Keratinocyte (primary cell): ENCODE measurements at regions not wholly inside any gene's neighbourhood (a gene's known extent, or its start where the extent isn't known, plus 50 kb on each side); places are given as distances from the start of the nearest gene placed in this dataset.

Source experiments
- DNase-seq: peaks from one replicate; pipeline ENCODE4 v3.0.0-alpha.2; 2011; ENCODE audit warnings: low read depth, missing footprints, low spot score
- FAIRE-seq: peaks from 2 replicates; lab custom pipeline; 2011; peaks lifted over from hg19 to GRCh38; lab: Jason Lieb, UNC
- H2AFZ ChIP-seq: 2 replicates; pipeline ENCODE4 v1.6.0; 2012; ENCODE audit warnings: low read length, control low read depth, inconsistent platforms; ENCODE audit not compliant: control insufficient read depth
- H3K27ac ChIP-seq: 2 replicates; pipeline ENCODE4 v1.5.1; 2011; ENCODE audit warnings: low read length; ENCODE audit not compliant: control insufficient read depth, insufficient read depth
- H3K27me3 ChIP-seq: 3 replicates; pipeline ENCODE4 v1.6.0; 2011; ENCODE audit warnings: low read length; ENCODE audit not compliant: control insufficient read depth, insufficient read depth; ENCODE audit errors: extremely low read depth
- H3K36me3 ChIP-seq, 2 experiments: 2 replicates in 1 of 2; 3 replicates in 1 of 2; pipeline ENCODE4 v1.5.1; 2011; ENCODE audit warnings: low read length in 2 of 2, mild to moderate bottlenecking in 1 of 2; ENCODE audit not compliant: control insufficient read depth in 2 of 2, insufficient read depth in 2 of 2; ENCODE audit errors: extremely low read depth in 1 of 2
- H3K4me1 ChIP-seq: 3 replicates; pipeline ENCODE4 v1.5.1; 2011; ENCODE audit warnings: low read length; ENCODE audit not compliant: control insufficient read depth, insufficient read depth; ENCODE audit errors: extremely low read depth
- H3K4me2 ChIP-seq: 3 replicates; pipeline ENCODE4 v1.6.0; 2011; ENCODE audit warnings: low read depth, low read length; ENCODE audit not compliant: control insufficient read depth, insufficient read depth; ENCODE audit errors: extremely low read depth
- H3K4me3 ChIP-seq, 3 experiments: fragments of 200-600 bp in 1 of 3; sonication (generic) in 1 of 3; 2 replicates in 2 of 3; 3 replicates in 1 of 3; pipeline ENCODE4 v1.5.1; 2011 to 2016; ENCODE audit warnings: low read length in 3 of 3, mild to moderate bottlenecking in 3 of 3, control low read depth in 2 of 3, inconsistent platforms in 1 of 3, low read depth in 1 of 3, mixed read lengths in 1 of 3, mixed run types in 1 of 3, moderate library complexity in 1 of 3; ENCODE audit not compliant: control insufficient read depth in 2 of 3, insufficient read depth in 2 of 3; ENCODE audit errors: extremely low read depth in 1 of 3
- H3K79me2 ChIP-seq: 2 replicates; pipeline ENCODE4 v1.6.0; 2012; ENCODE audit warnings: low read length; ENCODE audit not compliant: control insufficient read depth, insufficient read depth
- H3K9ac ChIP-seq: 3 replicates; pipeline ENCODE4 v1.6.0; 2011; ENCODE audit warnings: low read length; ENCODE audit not compliant: control insufficient read depth, insufficient read depth; ENCODE audit errors: extremely low read depth
- H3K9me1 ChIP-seq: 3 replicates; pipeline ENCODE4 v1.6.0; 2011; ENCODE audit warnings: low read length; ENCODE audit not compliant: control insufficient read depth, insufficient read depth; ENCODE audit errors: extremely low read depth
- H3K9me3 ChIP-seq: 2 replicates; pipeline ENCODE4 v1.5.1; 2012; ENCODE audit warnings: low read depth, low read length; ENCODE audit not compliant: control insufficient read depth
- H4K20me1 ChIP-seq: 3 replicates; pipeline ENCODE4 v1.6.0; 2011; ENCODE audit warnings: low read length; ENCODE audit not compliant: control insufficient read depth, insufficient read depth; ENCODE audit errors: extremely low read depth
- CTCF ChIP-seq, 3 experiments: IDR thresholded peaks in 1 of 3; conservative IDR thresholded peaks in 1 of 3; optimal IDR thresholded peaks in 1 of 3; 2 replicates in 2 of 3; 3 replicates in 1 of 3; pipeline versions ENCODE3 to v1.5.1; 2011; ENCODE audit warnings: low read length in 3 of 3, mild to moderate bottlenecking in 3 of 3, moderate library complexity in 2 of 3, control low read depth in 1 of 3, inconsistent platforms in 1 of 3; ENCODE audit not compliant: insufficient read depth in 2 of 3; ENCODE audit errors: extremely low read depth in 1 of 3
- EZH2 ChIP-seq: IDR thresholded peaks from one replicate; pipeline ENCODE4 v1.6.1; 2012; ENCODE audit warnings: inconsistent platforms, mild to moderate bottlenecking, low read length, moderate library complexity
- dilution Hi-C: fragments of 300-500 bp; cut with MboI; formaldehyde crosslinking; loops from one replicate; pipeline ENCODE4 v1.7.0; 2020; ENCODE audit warnings: low sequenced_read_pairs; ENCODE audit not compliant: extremely low pct_ligation_motif_present

GRCh38 chr11:134687548-134687947, 275.5 kb upstream of the B3GAT1 start:
- DNase-seq: no peak
- Histone ChIP-seq H3K4me1 (no peaks in the 10 kb centered on the region), H3K27me3 (no peaks in the 10 kb centered on the region), H3K9me1 (no peaks in the 10 kb centered on the region), H3K9ac (no peak overlapping the region), H3K36me3 (no peaks in the 10 kb centered on the region), H3K27ac (no peak overlapping the region), H3K79me2 (no peaks in the 10 kb centered on the region), H4K20me1 (no peaks in the 10 kb centered on the region), H3K9me3 (no peaks in the 10 kb centered on the region), H3K4me3 (no peak overlapping the region), H3K4me2 (no peak overlapping the region), H2AFZ (no peak overlapping the region)
- no peak for FAIRE-seq
- no peak for TF ChIP-seq CTCF (optimal IDR thresholded peaks at IDR 0.05 in 1 of 3, IDR thresholded peaks at IDR 0.05 in 1 of 3, conservative IDR thresholded peaks at IDR 0.05 in 1 of 3; ENCODE audit: extremely low read depth in 1 of 3, insufficient read depth in 2 of 3, low read length in 3 of 3)
- TF ChIP-seq EZH2: no peak
- dilution Hi-C loops: no loop called here

- Histone ChIP-seq H3K9me3 (no peaks in the 10 kb centered on the region), H4K20me1 (no peaks in the 10 kb centered on the region), H2AFZ (no peak overlapping the region), H3K27ac (no peak overlapping the region), H3K9me1 (no peaks in the 10 kb centered on the region), H3K4me2 (no peak overlapping the region), H3K79me2 (no peaks in the 10 kb centered on the region), H3K4me3 (no peak overlapping the region), H3K4me1 (no peaks in the 10 kb centered on the region), H3K27me3 (no peaks in the 10 kb centered on the region), H3K9ac (no peak overlapping the region), H3K36me3 (no peaks in the 10 kb centered on the region)
- dilution Hi-C loops: no loop called here
- TF ChIP-seq CTCF (optimal IDR thresholded peaks at IDR 0.05 in 1 of 3, IDR thresholded peaks at IDR 0.05 in 1 of 3, conservative IDR thresholded peaks at IDR 0.05 in 1 of 3; ENCODE audit: extremely low read depth in 1 of 3, insufficient read depth in 2 of 3, low read length in 3 of 3) (no peak), EZH2 (no peak)
- FAIRE-seq: no peak
- no peak for DNase-seq
Measured at GRCh38 chr11:134686460-134687061, 274.5 kb upstream of the B3GAT1 start.
